Dendritic cell treated with granulocyte-macrophage colony-stimulating factor and Interleukin-4, amounts not matched to agents 40 ng/mL and 50 ng/mL, for 4 days (primary cell): ENCODE measurements at regions not wholly inside any gene's neighbourhood (a gene's known extent, or its start where the extent isn't known, plus 50 kb on each side); places are given as distances from the start of the nearest gene placed in this dataset.
A peak's percentile ranks its signal among the peaks of the same experiment; 100 is the strongest.
"Not testable (repeated sequence)": the region's sequence is repeated elsewhere in the genome, so short reads cannot be mapped to it uniquely, and the experiment has no call there.

Source experiments
- H3K27ac Mint-ChIP-seq: one replicate; pipeline ENCODE4 v1.8.0; 2022; ENCODE audit warnings: mild to moderate bottlenecking, mixed read lengths
- H3K27me3 Mint-ChIP-seq: one replicate; pipeline ENCODE4 v1.8.0; 2022; ENCODE audit warnings: mild to moderate bottlenecking, mixed read lengths
- H3K36me3 Mint-ChIP-seq: one replicate; pipeline ENCODE4 v1.8.0; 2022; ENCODE audit warnings: low read depth, mixed read lengths
- H3K4me1 Mint-ChIP-seq: one replicate; pipeline ENCODE4 v1.8.0; 2022; ENCODE audit warnings: low read depth, mixed read lengths
- H3K4me3 Mint-ChIP-seq: one replicate; pipeline ENCODE4 v1.8.0; 2022; ENCODE audit warnings: mild to moderate bottlenecking, moderate library complexity, mixed read lengths
- H3K9me3 Mint-ChIP-seq: one replicate; pipeline ENCODE4 v1.8.0; 2022; ENCODE audit warnings: mixed read lengths
- intact Hi-C: fragments of 100-400 bp; cut with micrococcal nuclease; formaldehyde crosslinking; loops from one replicate; pipeline ENCODE4 v1.15.0; 2022

- H3K4me3 Mint-ChIP-seq, H3K27me3 Mint-ChIP-seq, intact Hi-C loops, H3K36me3 Mint-ChIP-seq, H3K9me3 Mint-ChIP-seq: not testable (repeated sequence)
- Mint-ChIP-seq H3K4me1 (peaks cover 58% of the 10 kb centered on the region), H3K27ac (peak overlapping the region; percentile 75)
These were observed 56.5 kb upstream of the TNFSF10 start for GRCh38 chr3:172579753-172580152.

GRCh38 chr3:172578714-172579113, 55.5 kb upstream of the TNFSF10 start:
- H3K27me3 Mint-ChIP-seq, H3K4me3 Mint-ChIP-seq, H3K36me3 Mint-ChIP-seq, H3K9me3 Mint-ChIP-seq, intact Hi-C loops: not testable (repeated sequence)
- H3K27ac Mint-ChIP-seq: peak overlapping the region; percentile 51
- peaks cover 55% of the 10 kb centered on the region for H3K4me1 Mint-ChIP-seq

GRCh38 chr3:172577987-172578570, 54.8 kb upstream of the TNFSF10 start:
- Mint-ChIP-seq H3K9me3 (no peaks in the 10 kb centered on the region), H3K27me3 (peaks cover 2% of the 10 kb centered on the region), H3K27ac (peak overlapping the region; percentile 51), H3K4me3 (no peak overlapping the region), H3K36me3 (no peaks in the 10 kb centered on the region), H3K4me1 (peaks cover 55% of the 10 kb centered on the region)
- intact Hi-C loops: no loop called here

GRCh38 chr3:172575375-172575774, 52.1 kb upstream of the TNFSF10 start:
- Mint-ChIP-seq H3K9me3 (peaks cover 9% of the 10 kb centered on the region), H3K4me1 (peaks cover 34% of the 10 kb centered on the region), H3K27me3 (peaks cover 2% of the 10 kb centered on the region), H3K27ac (no peak overlapping the region), H3K4me3 (no peak overlapping the region), H3K36me3 (no peaks in the 10 kb centered on the region)
- intact Hi-C loops: no loop called here

- no peak overlapping the region for H3K4me3 Mint-ChIP-seq
These were observed 50.2 kb upstream of the TNFSF10 start for GRCh38 chr3:172573422-172573821.

More at GRCh38 chr3:172573422-172573821, 50.2 kb upstream of the TNFSF10 start:
- peaks cover 29% of the 10 kb centered on the region for H3K4me1 Mint-ChIP-seq
- intact Hi-C loops: no loop called here
- H3K27ac Mint-ChIP-seq: no peak overlapping the region
- H3K36me3 Mint-ChIP-seq: no peaks in the 10 kb centered on the region
- peaks cover 9% of the 10 kb centered on the region for H3K9me3 Mint-ChIP-seq
- peaks cover 2% of the 10 kb centered on the region for H3K27me3 Mint-ChIP-seq
